ENCODE measurements at regions not wholly inside any gene's neighbourhood (a gene's known extent, or its start where the extent isn't known, plus 50 kb on each side); places are given as distances from the start of the nearest gene placed in this dataset.

DNA sequence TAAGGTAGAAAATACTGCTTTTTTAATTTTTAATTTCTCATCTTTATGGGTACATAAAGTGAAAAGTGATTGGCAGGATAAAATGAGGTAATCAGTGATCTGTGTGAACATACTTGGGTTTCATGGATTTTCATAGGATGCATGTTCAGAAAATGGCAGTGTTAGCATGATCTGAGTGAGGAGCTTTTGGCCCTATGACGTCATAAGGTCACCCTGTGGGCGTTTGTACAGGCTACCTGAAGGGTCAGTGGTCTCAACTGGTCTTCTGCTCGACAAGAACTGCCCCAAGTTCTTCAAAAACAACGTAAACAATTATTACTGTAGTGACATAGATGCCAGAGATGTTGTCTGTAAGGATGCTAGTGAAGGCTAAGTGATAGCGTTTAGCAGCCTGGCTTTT is 124.5 kb upstream of the OSTN start:
- no peak for TF ChIP-seq EP300 (conservative IDR thresholded peaks at IDR 0.05; ENCODE audit: poor library complexity, severe bottlenecking)
- TF ChIP-seq MXI1 (conservative IDR thresholded peaks at IDR 0.05; ENCODE audit: poor library complexity, severe bottlenecking) = no peak
- no peak for TF ChIP-seq POLR2AphosphoS5 (IDR thresholded peaks at IDR 0.05)
- TF ChIP-seq SMC3 (conservative IDR thresholded peaks at IDR 0.05; ENCODE audit: poor library complexity) = no peak
- no peak for TF ChIP-seq CTCF (IDR thresholded peaks at IDR 0.05; ENCODE audit: poor library complexity, severe bottlenecking)
- TF ChIP-seq, protein P1, sequence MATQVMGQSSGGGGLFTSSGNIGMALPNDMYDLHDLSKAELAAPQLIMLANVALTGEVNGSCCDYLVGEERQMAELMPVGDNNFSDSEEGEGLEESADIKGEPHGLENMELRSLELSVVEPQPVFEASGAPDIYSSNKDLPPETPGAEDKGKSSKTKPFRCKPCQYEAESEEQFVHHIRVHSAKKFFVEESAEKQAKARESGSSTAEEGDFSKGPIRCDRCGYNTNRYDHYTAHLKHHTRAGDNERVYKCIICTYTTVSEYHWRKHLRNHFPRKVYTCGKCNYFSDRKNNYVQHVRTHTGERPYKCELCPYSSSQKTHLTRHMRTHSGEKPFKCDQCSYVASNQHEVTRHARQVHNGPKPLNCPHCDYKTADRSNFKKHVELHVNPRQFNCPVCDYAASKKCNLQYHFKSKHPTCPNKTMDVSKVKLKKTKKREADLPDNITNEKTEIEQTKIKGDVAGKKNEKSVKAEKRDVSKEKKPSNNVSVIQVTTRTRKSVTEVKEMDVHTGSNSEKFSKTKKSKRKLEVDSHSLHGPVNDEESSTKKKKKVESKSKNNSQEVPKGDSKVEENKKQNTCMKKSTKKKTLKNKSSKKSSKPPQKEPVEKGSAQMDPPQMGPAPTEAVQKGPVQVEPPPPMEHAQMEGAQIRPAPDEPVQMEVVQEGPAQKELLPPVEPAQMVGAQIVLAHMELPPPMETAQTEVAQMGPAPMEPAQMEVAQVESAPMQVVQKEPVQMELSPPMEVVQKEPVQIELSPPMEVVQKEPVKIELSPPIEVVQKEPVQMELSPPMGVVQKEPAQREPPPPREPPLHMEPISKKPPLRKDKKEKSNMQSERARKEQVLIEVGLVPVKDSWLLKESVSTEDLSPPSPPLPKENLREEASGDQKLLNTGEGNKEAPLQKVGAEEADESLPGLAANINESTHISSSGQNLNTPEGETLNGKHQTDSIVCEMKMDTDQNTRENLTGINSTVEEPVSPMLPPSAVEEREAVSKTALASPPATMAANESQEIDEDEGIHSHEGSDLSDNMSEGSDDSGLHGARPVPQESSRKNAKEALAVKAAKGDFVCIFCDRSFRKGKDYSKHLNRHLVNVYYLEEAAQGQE (IDR thresholded peaks at IDR 0.05; ENCODE audit: borderline replicate concordance) = no peak
- TF ChIP-seq EZH2 (IDR thresholded peaks at IDR 0.05; ENCODE audit: borderline replicate concordance, insufficient read depth, low read length, poor library complexity, severe bottlenecking) = no peak
- TF ChIP-seq TAF1 (IDR thresholded peaks at IDR 0.05; ENCODE audit: low read depth) = no peak
- no peak for TF ChIP-seq RAD21 (conservative IDR thresholded peaks at IDR 0.05)
- Histone ChIP-seq H3K27me3 (ENCODE audit: insufficient read depth, low read depth, low read length) (no peaks in the 10 kb centered on the region), H3K36me3 (ENCODE audit: insufficient read depth, low read length) (no peaks in the 10 kb centered on the region), H3K4me3 (ENCODE audit: low read length) (no peak overlapping the region), H3K27ac (ENCODE audit: low read length) (no peak overlapping the region), H3K4me2 (ENCODE audit: low read length) (no peak overlapping the region), H3K9me3 (ENCODE audit: low read length) (no peaks in the 10 kb centered on the region), H4K20me1 (ENCODE audit: insufficient read depth) (no peaks in the 10 kb centered on the region), H3K9me2 (ENCODE audit: insufficient read depth, low read length) (no peaks in the 10 kb centered on the region), H3K9ac (ENCODE audit: low read length) (no peak overlapping the region), H2AFZ (ENCODE audit: low read depth, low read length) (no peak overlapping the region), H3F3A (ENCODE audit: insufficient read depth, low read length, poor library complexity, severe bottlenecking) (no peaks in the 10 kb centered on the region), H3K79me2 (replicated peaks; ENCODE audit: insufficient read depth, low read length) (no peaks in the 10 kb centered on the region)

GRCh38 chr3:191070762-191071403 is 128.2 kb upstream of the OSTN start:
- Histone ChIP-seq H3K9ac (ENCODE audit: low read length) (no peak overlapping the region), H2AFZ (ENCODE audit: low read depth, low read length) (no peak overlapping the region), H4K20me1 (ENCODE audit: insufficient read depth) (no peaks in the 10 kb centered on the region), H3K27me3 (ENCODE audit: insufficient read depth, low read depth, low read length) (no peaks in the 10 kb centered on the region), H3K79me2 (replicated peaks; ENCODE audit: insufficient read depth, low read length) (no peaks in the 10 kb centered on the region), H3F3A (ENCODE audit: insufficient read depth, low read length, poor library complexity, severe bottlenecking) (no peaks in the 10 kb centered on the region), H3K4me2 (ENCODE audit: low read length) (no peak overlapping the region), H3K4me3 (ENCODE audit: low read length) (no peak overlapping the region), H3K9me3 (ENCODE audit: low read length) (no peaks in the 10 kb centered on the region), H3K9me2 (ENCODE audit: insufficient read depth, low read length) (no peaks in the 10 kb centered on the region), H3K27ac (ENCODE audit: low read length) (no peak overlapping the region), H3K36me3 (ENCODE audit: insufficient read depth, low read length) (no peaks in the 10 kb centered on the region)
- TF ChIP-seq TAF1 (IDR thresholded peaks at IDR 0.05; ENCODE audit: low read depth) = no peak
- no peak for TF ChIP-seq CTCF (IDR thresholded peaks at IDR 0.05; ENCODE audit: poor library complexity, severe bottlenecking)
- TF ChIP-seq EP300 (conservative IDR thresholded peaks at IDR 0.05; ENCODE audit: poor library complexity, severe bottlenecking) = no peak
- TF ChIP-seq EZH2 (IDR thresholded peaks at IDR 0.05; ENCODE audit: borderline replicate concordance, insufficient read depth, low read length, poor library complexity, severe bottlenecking) = no peak
- TF ChIP-seq, protein P1 (IDR thresholded peaks at IDR 0.05; ENCODE audit: borderline replicate concordance) = no peak
- no peak for TF ChIP-seq RAD21 (conservative IDR thresholded peaks at IDR 0.05)
- no peak for TF ChIP-seq SMC3 (conservative IDR thresholded peaks at IDR 0.05; ENCODE audit: poor library complexity)
- no peak for TF ChIP-seq MXI1 (conservative IDR thresholded peaks at IDR 0.05; ENCODE audit: poor library complexity, severe bottlenecking)
- TF ChIP-seq POLR2AphosphoS5 (IDR thresholded peaks at IDR 0.05) = no peak

All from neural cell (in vitro differentiated cells).